DMS153 treated with DMSO at 0.1 percent for 48 hours (cell line): ENCODE measurements at regions not wholly inside any gene's neighbourhood (a gene's known extent, or its start where the extent isn't known, plus 50 kb on each side); places are given as distances from the start of the nearest gene placed in this dataset.
"Not testable (repeated sequence)": the region's sequence is repeated elsewhere in the genome, so short reads cannot be mapped to it uniquely, and the experiment has no call there.

Source experiments
- DNase-seq: peaks from one replicate; lab custom pipeline; 2025; ENCODE audit not compliant: unreplicated experiment; lab: John Stamatoyannopoulos, UW

DNA sequence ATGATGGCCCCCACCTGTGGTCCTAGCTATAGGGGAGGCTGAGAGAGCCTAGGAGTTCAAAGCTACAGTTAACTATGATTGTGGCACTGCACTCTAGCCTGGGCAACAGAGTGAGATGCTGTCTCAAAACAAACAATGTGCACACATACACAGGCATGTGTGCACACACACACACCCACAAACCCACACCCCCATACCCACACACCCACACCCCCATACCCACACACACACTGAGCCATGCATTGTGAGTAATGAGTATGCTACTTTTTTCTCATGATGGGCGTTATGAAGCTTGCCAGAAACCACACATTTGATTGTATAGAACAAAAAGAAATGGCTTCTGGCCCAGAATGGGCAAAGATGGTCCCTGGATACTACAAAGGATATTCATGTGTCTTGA lies 691.1 kb downstream of the SLC4A3 start:
- DNase-seq = no peak

DNA sequence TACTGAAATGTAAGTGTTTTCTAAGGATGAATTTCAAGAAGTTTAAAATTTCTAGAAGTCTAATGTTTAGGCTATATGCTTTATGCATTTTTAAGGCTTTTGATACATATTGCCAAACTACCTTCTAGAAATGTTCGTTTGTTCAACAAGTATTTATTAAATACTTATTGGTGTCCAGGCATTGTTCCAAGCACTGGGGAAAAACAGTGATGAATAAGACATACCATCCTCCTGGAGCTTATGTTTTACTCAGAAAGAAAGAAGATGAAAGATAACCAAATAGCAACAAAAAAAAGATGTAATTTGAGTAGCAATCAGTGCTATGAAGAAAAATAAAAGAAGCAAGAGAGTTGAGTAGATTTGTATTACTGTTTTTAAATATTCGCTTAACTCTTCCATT lies 692.9 kb downstream of the SLC4A3 start:
- DNase-seq = no peak

DNA sequence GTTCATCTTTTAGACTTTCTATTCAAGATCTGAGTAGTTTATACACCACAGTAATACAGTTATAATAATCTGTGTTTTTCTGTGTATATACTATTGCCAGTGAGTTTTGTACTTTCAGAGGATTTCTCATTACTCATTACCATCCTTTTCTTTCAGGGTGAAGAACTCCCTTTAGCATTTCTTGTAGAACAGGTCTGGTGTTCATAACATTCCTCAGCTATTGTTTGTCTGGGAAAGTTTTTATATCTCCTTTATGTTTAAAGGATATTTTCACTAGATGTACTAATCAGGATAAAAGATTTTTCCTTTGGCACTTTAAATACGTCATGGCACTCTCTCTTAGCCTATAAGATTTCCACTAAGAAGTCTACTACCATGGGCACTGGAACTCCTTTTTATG lies 705.5 kb downstream of the SLC4A3 start:
- no peak for DNase-seq

DNA sequence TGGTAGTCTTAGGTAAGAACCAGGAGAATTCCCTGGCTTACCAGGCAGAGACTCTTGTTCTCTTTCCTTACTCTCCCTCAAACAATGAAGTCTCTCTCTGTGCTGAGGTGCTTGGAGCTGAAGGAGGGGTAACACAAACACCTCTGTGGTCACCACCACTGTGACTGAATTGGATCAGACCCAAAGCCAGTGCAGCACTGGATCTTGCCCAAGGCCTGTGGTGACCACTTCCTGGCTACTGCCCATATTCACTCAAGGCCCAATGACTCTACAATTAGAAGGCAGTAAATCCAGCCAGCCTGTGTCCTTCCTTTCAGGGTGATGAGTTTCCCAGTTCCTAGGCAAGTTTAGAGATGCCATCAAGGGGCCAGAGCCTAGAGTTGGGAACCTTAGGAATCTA lies 706.8 kb downstream of the SLC4A3 start:
- DNase-seq = no peak

DNA sequence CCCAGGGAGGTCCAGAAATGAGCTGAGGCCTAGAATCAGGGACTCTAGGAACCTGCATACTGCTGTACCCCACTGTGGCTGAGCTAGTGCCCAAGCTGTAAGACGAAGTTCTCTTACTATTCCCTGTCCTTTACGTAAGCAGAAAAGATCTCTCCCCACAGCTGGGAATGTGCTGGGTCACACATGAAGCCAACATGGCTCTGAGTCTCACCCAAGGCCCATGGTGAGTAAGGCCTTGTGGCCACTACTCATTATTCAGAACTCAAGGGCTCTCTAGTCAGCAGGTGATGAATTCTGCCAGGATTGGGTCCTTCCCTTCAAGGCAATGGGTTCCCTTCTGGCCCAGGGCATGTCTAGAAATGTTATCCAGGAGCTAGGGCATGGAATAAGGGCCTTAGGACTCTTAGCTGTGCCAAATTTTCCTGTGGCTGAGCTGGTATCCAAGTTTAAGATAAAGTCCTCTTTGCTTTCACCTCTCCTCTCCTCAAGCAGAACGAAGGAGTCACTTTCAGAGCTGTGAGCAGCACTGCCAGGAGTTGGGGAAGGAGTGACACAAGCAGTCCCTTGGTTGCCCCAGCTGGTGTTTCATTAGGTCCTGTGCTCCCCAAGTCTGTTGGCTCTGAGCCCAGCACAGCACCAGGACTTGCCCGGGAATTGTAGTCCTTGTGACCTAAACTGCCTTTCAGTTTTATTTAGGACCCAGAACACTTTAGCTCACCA lies 707.6 kb downstream of the SLC4A3 start:
- no peak for DNase-seq

DNA sequence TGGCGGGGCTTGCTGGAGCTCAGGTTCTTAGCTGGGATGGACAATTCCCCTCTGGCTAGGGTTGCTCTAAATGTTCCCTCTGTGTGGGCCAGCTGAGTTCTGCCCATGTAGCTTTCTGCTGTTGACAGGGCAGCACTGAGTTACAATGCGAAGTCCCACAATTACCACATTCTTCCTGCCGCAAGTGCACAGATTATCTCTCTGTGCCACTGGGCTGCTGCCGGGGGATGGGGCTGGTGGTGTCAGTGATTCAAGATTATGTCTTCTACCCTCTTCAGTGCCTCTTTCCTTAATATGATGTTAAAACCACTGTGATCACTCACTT lies 708.1 kb downstream of the SLC4A3 start:
- DNase-seq = no peak

DNA sequence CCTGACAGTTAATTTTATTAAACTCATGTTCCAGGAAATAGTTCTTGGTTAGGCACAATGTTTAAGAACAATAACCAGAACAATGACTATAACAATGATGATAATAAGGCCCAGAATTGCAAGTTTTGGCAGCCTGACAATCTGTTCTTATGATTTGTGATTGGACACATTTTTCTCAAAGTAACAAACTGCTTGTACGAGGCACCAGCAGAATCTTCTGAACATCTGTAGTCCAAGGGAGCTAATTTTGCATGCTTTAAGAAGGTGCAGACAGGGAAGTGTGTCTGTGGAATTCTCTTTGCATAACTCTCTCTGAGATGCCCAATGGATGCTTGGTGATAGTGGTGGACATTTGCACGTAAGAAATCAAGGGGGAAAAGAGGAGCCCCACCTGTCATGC lies 709.3 kb downstream of the SLC4A3 start:
- DNase-seq = no peak

DNA sequence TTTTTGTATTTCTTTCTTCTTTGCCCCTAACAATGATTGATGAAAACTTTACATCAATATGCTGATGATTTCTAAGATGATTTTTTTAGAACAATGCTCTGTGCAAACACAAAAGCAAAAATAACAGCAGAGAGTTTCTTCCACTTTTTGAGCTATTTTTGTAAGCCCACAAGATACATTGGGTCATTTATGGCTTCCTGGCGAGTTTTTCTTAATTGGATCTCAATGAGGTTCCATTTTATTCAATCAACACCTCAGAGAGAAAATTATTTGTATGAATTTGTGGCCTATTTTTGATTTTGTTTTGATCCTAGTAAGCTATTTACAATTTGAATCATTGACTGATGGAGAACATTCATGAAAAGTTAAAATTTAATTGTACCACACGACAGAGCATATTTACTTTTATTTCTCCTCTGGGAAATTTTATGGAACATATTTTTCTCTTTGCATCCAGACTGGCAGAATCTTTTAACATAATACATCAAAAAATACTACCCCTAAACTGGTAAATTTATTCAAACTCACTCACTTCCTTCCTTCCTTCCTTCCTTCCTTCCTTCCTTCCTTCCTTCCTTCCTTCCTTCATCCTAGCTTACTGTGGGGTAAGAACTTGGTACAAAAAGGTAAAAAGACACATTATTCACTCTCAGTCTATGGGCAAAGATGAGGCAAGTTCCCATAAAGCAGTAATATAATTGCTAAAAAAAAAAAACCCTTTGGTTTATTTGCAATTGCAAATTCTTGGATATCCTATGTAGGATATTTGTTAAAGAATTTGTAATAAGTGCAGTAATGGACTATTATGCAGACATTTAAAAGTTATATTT lies 710.4 kb downstream of the SLC4A3 start:
- no peak for DNase-seq

DNA sequence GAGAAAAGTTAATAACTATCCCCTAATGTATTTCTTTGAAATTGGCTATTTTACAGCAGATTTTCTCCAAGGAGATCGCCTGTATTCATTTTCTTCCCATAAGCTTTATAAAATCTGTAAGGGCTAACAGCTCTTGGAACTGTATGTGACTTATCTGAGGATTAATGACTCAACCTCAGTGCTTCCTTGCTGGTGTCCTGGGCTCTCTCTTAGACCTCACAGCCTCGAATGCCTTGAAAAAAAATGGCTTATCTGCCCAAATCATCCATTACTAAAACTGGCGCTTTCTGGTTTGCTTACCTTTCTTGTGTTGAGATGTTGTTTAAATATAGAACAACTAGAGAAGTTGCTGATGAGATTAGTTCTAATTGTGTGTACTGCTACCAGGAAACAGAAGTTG lies 713.6 kb downstream of the SLC4A3 start:
- DNase-seq = no peak

DNA sequence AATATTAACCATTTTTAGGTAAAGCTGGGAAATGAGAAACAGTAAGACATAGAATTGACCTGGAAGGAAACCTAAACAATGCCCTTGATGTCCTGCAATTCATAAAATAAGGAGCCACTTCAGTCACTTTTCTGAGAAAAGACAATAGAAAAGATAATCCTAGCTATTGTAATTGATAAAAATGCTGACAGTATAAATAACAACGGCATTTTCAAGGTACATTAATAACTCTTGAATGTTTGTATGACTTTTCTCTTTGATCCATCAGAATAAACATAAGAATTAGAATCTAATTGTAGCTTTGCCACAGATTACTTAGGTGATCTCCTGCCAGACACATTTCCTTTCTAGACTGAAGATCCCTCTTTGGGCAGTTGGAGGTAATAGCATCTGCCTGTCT lies 719.5 kb downstream of the SLC4A3 start:
- DNase-seq = no peak

DNA sequence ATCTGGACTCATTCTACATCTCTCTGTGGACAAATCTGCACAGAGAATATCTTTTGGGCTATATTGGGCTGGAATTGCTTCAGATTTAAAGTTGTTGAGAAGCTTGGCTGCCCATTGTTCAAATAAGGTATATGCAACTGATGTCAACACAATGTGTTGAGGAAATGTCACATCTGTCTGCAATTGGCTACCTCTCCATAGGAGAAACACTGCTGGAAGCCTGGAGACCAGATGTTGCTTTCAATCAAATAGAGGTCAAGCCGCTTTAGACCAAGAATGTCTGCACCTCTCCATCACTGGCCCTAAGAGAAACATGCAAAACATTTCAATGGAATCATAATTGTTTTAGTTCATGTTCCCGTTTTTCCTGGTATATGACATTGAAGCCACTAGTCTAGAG lies 720.2 kb downstream of the SLC4A3 start:
- DNase-seq = no peak

DNA sequence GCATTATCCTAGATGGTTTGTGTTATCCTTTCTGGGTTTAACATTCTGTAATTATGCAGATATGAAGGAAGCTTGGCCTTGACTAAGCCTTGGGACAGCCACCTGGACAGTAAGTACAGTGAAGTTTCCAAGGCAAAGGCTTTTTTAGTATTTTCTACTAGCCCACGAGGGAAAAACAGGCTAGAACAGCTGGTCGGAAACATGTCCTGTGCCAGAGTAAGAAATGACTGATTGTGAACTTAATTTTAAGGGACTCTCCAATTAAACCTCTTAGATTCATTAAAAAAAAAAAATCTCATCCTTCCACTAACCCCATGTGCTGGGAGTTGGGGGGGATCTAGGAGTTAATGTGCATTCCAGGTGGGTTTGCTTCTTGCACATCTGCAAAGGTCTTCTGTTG lies 720.8 kb downstream of the SLC4A3 start:
- no peak for DNase-seq

DNA sequence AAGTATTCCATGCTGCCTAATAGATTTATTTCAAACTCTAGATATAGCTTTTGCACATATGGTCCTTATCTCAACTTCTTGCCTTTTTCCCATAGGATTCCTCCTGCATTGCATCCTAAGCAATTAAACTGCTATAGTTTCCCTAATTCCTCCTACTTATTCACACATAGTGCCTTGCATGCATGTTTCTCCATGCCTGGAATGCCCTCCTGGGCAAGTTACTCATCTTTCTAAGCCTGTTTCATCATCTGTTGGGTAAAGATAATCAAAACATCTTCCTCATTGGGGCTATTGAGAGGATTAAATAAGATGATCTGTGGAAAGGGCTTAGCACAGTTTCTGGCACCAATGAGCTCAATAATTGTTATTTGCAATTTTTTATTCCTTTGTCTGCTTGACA lies 726.5 kb downstream of the SLC4A3 start:
- DNase-seq = no peak

DNA sequence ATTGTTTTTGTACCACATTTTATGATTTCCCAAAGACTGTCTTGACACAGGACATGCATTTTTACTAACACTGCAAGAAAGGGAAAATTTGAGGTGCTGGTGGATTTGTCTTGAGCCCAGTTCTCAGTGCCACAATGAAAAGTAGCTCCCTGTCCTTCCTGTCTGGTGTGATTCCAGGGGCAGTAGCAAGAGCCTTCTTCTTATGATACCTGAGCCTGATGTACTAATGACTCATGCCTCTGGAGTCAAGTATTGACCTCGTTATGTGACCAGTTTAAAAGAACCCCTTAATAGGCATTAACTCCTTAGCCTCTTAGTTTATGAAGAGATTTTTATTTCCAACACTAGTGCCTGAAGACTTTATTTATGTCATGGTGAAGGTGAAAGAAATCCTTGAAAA lies 728.6 kb downstream of the SLC4A3 start:
- no peak for DNase-seq

DNA sequence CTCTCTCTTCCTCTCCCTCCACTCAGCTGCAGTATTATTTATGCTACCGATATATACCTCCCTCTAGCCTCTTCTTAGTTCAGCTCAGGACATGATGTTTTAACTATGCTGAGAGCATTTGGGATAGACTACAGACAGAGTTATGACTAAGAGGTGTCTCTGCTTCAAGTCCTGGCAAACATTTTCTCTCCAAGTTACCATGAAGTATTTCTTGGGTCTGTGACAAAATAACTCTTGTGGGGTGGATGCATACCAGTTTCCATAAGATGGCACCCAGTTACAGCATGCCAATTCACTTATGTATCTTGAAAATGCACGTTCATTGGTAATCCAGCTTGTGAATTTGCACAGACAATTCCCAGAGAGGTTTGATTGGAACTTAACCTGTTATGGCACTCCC lies 737.6 kb downstream of the SLC4A3 start:
- no peak for DNase-seq

DNA sequence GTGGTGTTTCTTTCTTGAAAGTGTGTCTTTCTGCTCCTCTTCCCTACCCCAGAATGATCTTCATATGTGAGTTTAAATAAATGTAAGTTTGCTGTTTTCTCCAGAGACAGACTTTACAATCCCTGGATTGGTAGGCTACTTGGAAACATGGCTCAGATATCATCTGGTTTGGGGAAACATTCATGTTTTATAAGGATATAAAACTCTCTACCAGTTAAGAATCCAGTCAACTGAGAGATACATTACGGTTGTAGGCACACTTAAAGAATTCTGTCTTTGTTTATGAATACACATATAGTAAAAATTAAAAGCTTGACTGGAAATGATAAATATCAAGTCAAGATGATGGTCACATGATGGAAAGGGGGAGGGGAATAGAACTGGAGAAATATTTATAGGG lies 739.3 kb downstream of the SLC4A3 start:
- no peak for DNase-seq

DNA sequence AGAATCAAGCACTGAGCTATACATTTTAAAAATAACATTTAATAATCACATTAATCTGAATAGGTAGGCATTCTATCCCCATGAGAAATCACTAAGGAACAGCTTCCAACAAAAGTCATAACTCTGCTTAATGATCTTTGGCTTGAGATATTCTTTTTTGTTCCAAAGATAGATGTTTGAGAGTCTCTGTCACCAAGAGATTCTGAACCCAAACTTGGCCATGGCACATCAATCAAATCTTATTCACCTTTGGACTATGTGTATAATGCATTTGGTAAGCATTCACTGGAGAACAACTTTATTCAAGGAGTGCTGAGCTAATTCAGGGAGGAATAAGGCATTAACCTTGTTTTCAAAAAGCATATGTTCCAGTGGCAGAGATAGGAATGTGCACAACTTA lies 743.3 kb downstream of the SLC4A3 start:
- no peak for DNase-seq

DNA sequence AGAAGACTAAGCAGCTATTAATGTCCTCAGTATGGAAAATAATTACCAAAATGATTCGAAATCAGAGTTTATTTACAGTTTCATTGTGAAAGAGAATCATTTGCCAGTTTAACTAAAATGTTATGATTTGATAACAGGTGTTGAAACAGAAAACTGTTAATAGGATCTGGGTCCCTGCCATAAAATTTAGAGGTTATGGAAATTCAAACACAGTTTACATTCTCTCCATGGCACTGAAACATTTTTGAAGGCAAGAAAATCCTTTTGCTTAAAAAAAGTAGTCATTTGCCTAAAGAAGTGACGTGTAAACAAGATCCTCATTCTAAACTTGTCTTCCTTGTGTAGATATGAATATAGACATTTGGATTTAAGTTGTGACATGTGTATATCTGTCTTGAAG lies 743.8 kb downstream of the SLC4A3 start:
- DNase-seq = no peak

DNA sequence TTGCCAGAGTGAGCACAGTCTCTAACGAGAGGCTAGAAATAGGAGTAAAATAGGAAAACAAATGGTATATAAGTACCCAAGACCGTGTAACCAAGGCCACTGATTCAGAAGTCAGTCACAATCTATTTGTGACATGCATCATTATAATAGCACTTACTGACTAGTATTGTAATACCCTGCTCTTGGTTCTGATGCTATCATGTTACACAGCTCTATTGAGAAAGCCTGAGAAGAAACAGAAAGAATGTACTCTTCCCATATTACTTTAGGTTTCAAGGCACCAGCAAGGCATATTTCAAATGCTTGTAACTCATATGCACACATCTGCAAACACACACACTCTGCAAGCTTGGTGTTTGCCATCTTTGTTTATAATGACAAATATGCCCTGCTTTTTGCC lies 746.4 kb downstream of the SLC4A3 start:
- no peak for DNase-seq

DNA sequence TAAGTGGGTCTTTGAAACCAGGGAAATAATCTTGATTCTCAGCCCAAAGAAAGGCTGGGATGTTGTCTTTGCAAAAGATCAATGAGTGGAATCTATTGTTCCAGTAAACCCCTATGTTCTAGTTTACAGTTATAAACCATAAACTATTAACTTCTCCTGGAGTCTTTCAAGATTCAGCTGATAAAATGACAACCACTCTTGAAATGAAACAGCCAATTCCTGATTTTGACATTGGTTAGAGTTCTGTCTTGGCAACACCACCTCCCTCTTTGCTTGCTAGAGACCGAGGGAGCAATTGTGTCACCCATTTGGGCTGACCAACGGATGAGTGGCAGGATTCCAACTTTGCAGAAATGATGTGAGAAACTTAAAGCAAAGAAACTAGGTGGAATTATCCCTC lies 746.9 kb downstream of the SLC4A3 start:
- no peak for DNase-seq

DNA sequence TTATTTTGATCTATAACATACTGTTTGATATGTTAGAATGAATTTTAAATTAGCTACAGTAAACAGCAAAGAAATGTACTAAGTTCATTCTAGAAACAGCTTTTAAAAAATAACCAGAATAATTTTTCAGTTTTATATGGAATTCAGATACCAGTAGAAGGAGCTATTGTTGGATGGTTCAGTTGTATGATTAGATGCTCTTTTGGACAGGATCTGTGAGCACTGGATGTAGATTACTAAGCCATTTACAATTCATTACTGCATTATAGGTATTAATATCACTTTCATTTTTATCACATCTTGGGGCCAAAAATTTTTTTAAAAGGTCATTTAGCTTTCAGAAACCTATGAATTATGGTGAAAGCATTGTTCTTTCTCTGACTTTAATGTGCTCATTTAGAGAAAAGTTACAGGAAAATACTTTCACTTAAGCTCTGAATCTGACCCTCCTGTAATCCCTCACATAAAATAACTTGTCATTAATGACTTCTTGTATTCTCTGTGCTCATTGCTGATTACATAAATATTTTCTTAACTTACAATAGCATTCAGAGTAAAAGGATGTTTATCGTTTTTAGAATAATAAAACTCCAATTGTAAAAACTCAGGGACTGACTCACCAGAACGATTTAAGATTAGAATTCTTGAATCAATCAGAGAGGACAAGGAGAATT lies 750.2 kb downstream of the SLC4A3 start:
- DNase-seq = no peak

DNA sequence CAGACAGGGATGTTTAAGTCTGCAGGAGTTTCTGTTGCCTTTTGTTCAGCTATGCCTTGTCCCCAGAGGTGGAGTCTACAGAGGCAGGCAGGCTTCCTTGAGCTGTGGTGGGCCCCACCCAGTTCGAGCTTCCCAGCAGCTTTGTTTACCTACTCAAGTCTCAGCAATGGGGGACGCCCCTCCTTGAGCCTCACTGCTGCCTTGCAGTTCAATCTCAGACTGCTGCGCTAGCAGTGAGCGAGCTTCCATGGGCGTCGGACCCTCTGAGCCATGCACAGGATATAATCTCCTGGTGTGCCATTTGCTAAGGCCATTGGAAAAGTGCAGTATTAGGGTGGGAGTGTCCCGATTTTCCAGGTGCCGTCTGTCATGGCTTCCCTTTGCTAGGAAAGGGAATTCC lies 760.3 kb downstream of the SLC4A3 start:
- not testable (repeated sequence) for DNase-seq
